B cell (primary cell): ENCODE measurements at regions not wholly inside any gene's neighbourhood (a gene's known extent, or its start where the extent isn't known, plus 50 kb on each side); places are given as distances from the start of the nearest gene placed in this dataset.

Experiments
- CTCF ChIP-seq: fragments of 200-600 bp; IDR thresholded peaks from one replicate; pipeline ENCODE4 v1.8.0; 2022; ENCODE audit warnings: antibody characterized with exemption, mild to moderate bottlenecking
- EZH2 ChIP-seq: IDR thresholded peaks from 2 replicates; pipeline ENCODE4 v1.6.1; 2012; ENCODE audit warnings: borderline replicate concordance, low read depth, mild to moderate bottlenecking, moderate library complexity, low read length; ENCODE audit not compliant: insufficient read depth, poor library complexity, severe bottlenecking

DNA sequence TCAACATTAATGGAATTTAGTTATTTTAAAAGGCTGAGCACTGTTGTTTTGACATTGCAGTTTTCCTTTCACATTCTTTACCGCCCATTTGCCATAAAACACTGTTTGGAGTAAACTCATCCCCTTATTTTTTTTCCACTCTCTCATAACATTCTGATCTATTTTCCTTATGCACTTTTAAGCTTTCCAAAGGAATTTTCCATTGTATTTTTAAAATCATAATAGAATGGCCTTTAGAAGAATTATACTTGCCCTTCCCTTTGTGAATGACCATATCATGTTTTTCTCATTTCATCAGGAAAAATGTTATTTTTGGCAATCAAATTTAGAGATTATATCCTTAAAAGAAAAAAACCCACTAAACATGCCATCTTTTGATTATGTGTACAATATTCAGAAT, 1074.2 kb downstream of the STIM2 start:
- TF ChIP-seq CTCF = no peak
- TF ChIP-seq EZH2 = no peak
